ENCODE measurements at regions not wholly inside any gene's neighbourhood (a gene's known extent, or its start where the extent isn't known, plus 50 kb on each side); places are given as distances from the start of the nearest gene placed in this dataset.

- H3K4me1 Mint-ChIP-seq (ENCODE audit: unreplicated experiment) = no peaks in the 10 kb centered on the region
- no peak overlapping the region for H3K27ac Mint-ChIP-seq (ENCODE audit: unreplicated experiment)
- H3K27me3 Mint-ChIP-seq (ENCODE audit: unreplicated experiment) = peaks cover 20% of the 10 kb centered on the region
- H3K4me3 Mint-ChIP-seq (ENCODE audit: unreplicated experiment) = no peak overlapping the region
- no peak for DNase-seq (ENCODE audit: extremely low spot score, unreplicated experiment)
- TF ChIP-seq CTCF (IDR thresholded peaks at IDR 0.05) = no peak
- H3K9me3 Mint-ChIP-seq (ENCODE audit: unreplicated experiment) = no peaks in the 10 kb centered on the region
- H3K36me3 Mint-ChIP-seq (ENCODE audit: unreplicated experiment) = no peaks in the 10 kb centered on the region
These were observed 82.0 kb upstream of the CTNNBL1 start for GRCh38 chr20:37611852-37612251.

- DNase-seq (ENCODE audit: extremely low spot score, unreplicated experiment) = no peak
These were observed 82.5 kb upstream of the CTNNBL1 start for GRCh38 chr20:37611346-37611745.

GRCh38 chr20:37610203-37610798 is 82.6 kb upstream of the BLCAP start:
- TF ChIP-seq CTCF (IDR thresholded peaks at IDR 0.05) = no peak
- Mint-ChIP-seq H3K27me3 (ENCODE audit: unreplicated experiment) (peaks cover 17% of the 10 kb centered on the region), H3K27ac (ENCODE audit: unreplicated experiment) (no peak overlapping the region), H3K9me3 (ENCODE audit: unreplicated experiment) (no peaks in the 10 kb centered on the region), H3K4me1 (ENCODE audit: unreplicated experiment) (no peaks in the 10 kb centered on the region), H3K36me3 (ENCODE audit: unreplicated experiment) (no peaks in the 10 kb centered on the region), H3K4me3 (ENCODE audit: unreplicated experiment) (no peak overlapping the region)
- no peak for DNase-seq (ENCODE audit: extremely low spot score, unreplicated experiment)

More at GRCh38 chr20:37611346-37611745, 82.5 kb upstream of the CTNNBL1 start:
- Mint-ChIP-seq H3K27me3 (ENCODE audit: unreplicated experiment) (peaks cover 17% of the 10 kb centered on the region), H3K27ac (ENCODE audit: unreplicated experiment) (no peak overlapping the region), H3K36me3 (ENCODE audit: unreplicated experiment) (no peaks in the 10 kb centered on the region), H3K4me3 (ENCODE audit: unreplicated experiment) (no peak overlapping the region), H3K9me3 (ENCODE audit: unreplicated experiment) (no peaks in the 10 kb centered on the region), H3K4me1 (ENCODE audit: unreplicated experiment) (no peaks in the 10 kb centered on the region)
- no peak for TF ChIP-seq CTCF (IDR thresholded peaks at IDR 0.05)

- H3K9me3 Mint-ChIP-seq (ENCODE audit: unreplicated experiment) = no peaks in the 10 kb centered on the region
- H3K27ac Mint-ChIP-seq (ENCODE audit: unreplicated experiment) = no peak overlapping the region
- H3K4me1 Mint-ChIP-seq (ENCODE audit: unreplicated experiment) = no peaks in the 10 kb centered on the region
- no peak overlapping the region for H3K4me3 Mint-ChIP-seq (ENCODE audit: unreplicated experiment)
- no peak for TF ChIP-seq CTCF (IDR thresholded peaks at IDR 0.05)
- H3K27me3 Mint-ChIP-seq (ENCODE audit: unreplicated experiment) = peaks cover 56% of the 10 kb centered on the region
- no peak for DNase-seq (ENCODE audit: extremely low spot score, unreplicated experiment)
- H3K36me3 Mint-ChIP-seq (ENCODE audit: unreplicated experiment) = no peaks in the 10 kb centered on the region
These were observed 75.0 kb upstream of the BLCAP start for GRCh38 chr20:37602634-37603033.

- no peak for TF ChIP-seq CTCF (IDR thresholded peaks at IDR 0.05)
- H3K4me3 Mint-ChIP-seq (ENCODE audit: unreplicated experiment) = no peak overlapping the region
- peaks cover 63% of the 10 kb centered on the region for H3K27me3 Mint-ChIP-seq (ENCODE audit: unreplicated experiment)
- H3K4me1 Mint-ChIP-seq (ENCODE audit: unreplicated experiment) = no peaks in the 10 kb centered on the region
- H3K9me3 Mint-ChIP-seq (ENCODE audit: unreplicated experiment) = no peaks in the 10 kb centered on the region
- no peak overlapping the region for H3K27ac Mint-ChIP-seq (ENCODE audit: unreplicated experiment)
- DNase-seq (ENCODE audit: extremely low spot score, unreplicated experiment) = no peak
- no peaks in the 10 kb centered on the region for H3K36me3 Mint-ChIP-seq (ENCODE audit: unreplicated experiment)
These were observed 72.8 kb upstream of the BLCAP start for GRCh38 chr20:37600486-37600885.

Measured in osteocyte (in vitro differentiated cells).